DND-41 (cell line): ENCODE measurements at regions not wholly inside any gene's neighbourhood (a gene's known extent, or its start where the extent isn't known, plus 50 kb on each side); places are given as distances from the start of the nearest gene placed in this dataset.

Experiments
- ATAC-seq: fragments of 200-7000 bp; cut with Tn5 transposase; 3 replicates; pipeline ENCODE4 v1.9.1; 2021; ENCODE audit warnings: low read depth; ENCODE audit not compliant: insufficient read depth
- DNase-seq: peaks from one replicate; pipeline ENCODE4 v3.0.0-alpha.2; 2020
- H2AFZ ChIP-seq: 2 replicates; pipeline ENCODE4 v1.6.0; 2012; ENCODE audit warnings: low read depth, low read length
- H3K27ac ChIP-seq: 2 replicates; pipeline ENCODE4 v1.5.1; 2012; ENCODE audit warnings: low read length, inconsistent platforms
- H3K27me3 ChIP-seq: fragments of 200-600 bp; sonication (generic); 2 replicates; pipeline ENCODE4 v1.6.0; 2012; ENCODE audit warnings: low read length, mild to moderate bottlenecking, inconsistent platforms; ENCODE audit not compliant: insufficient read depth, poor library complexity
- H3K36me3 ChIP-seq: 2 replicates; pipeline ENCODE4 v1.5.1; 2012; ENCODE audit warnings: low read length, inconsistent platforms; ENCODE audit not compliant: insufficient read depth
- H3K4me1 ChIP-seq: 2 replicates; pipeline ENCODE4 v1.5.1; 2012; ENCODE audit warnings: mild to moderate bottlenecking, low read length; ENCODE audit not compliant: insufficient read depth
- H3K4me2 ChIP-seq: 2 replicates; pipeline ENCODE4 v1.6.0; 2012; ENCODE audit warnings: mild to moderate bottlenecking, moderate library complexity, low read length, inconsistent platforms; ENCODE audit not compliant: insufficient read depth
- H3K4me3 ChIP-seq, 2 experiments: fragments of 200-600 bp in 1 of 2; shearing (Covaris generic) in 1 of 2; 2 replicates each; pipeline ENCODE4 v1.5.1; 2012 to 2016; ENCODE audit warnings: inconsistent platforms in 2 of 2, low read length in 2 of 2, mild to moderate bottlenecking in 2 of 2, low read depth in 1 of 2, moderate library complexity in 1 of 2
- H3K79me2 ChIP-seq: 2 replicates; pipeline ENCODE4 v1.6.0; 2012; ENCODE audit warnings: low read length, inconsistent platforms; ENCODE audit not compliant: insufficient read depth
- H3K9ac ChIP-seq: 2 replicates; pipeline ENCODE4 v1.6.0; 2012; ENCODE audit warnings: low read depth, mild to moderate bottlenecking, inconsistent platforms, low read length, moderate library complexity
- H3K9me3 ChIP-seq: 2 replicates; pipeline ENCODE4 v1.5.1; 2012; ENCODE audit warnings: low read length, moderate library complexity, mild to moderate bottlenecking, inconsistent platforms; ENCODE audit not compliant: insufficient read depth, severe bottlenecking
- H4K20me1 ChIP-seq: 2 replicates; pipeline ENCODE4 v1.6.0; 2012; ENCODE audit warnings: low read length; ENCODE audit not compliant: insufficient read depth
- EZH2 ChIP-seq: IDR thresholded peaks from 3 replicates; pipeline ENCODE4 v1.6.1; 2012; ENCODE audit warnings: borderline replicate concordance, low read depth, mild to moderate bottlenecking, moderate library complexity, low read length, inconsistent platforms; ENCODE audit not compliant: severe bottlenecking
- TF ChIP-seq, protein P1 (sequence below): IDR thresholded peaks from 2 replicates; pipeline ENCODE4 v1.5.1; 2012; ENCODE audit warnings: borderline replicate concordance, low read length, moderate library complexity, mild to moderate bottlenecking; ENCODE audit not compliant: poor library complexity, severe bottlenecking; ENCODE audit errors: extremely low read depth

DNA sequence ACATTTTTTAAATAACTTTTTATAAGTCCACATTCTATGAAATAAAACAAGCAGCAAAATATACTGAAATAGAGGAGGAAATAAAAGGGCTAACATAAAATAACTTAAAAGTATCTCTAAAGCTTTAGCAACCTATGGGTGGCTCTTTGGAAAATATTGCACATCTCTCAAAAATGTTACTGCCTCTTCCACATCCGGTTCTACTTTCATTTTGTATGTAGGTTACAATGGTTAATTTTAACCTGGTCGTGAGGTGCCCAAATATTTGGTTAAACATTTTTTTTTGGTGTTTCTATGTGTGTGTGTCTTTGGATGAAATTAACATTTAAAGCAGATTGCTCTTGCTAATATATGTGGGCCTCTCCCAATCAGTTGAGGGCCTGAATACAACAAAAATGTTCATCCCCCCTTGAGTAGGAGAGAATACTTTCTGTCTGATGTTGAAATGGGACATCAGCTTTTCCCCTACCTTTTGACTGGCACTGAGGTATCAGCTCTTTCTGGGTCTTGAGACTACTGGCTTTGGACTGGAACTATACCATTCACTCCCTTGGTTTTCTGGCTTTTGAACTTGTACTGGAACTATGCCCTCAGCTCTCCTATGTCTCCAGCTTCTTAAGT lies 353.0 kb downstream of the ADAM29 start:
- H3K9me3 ChIP-seq: no peaks in the 10 kb centered on the region
- H3K4me1 ChIP-seq: no peaks in the 10 kb centered on the region
- H3K27ac ChIP-seq: no peak overlapping the region
- DNase-seq (no peak), ATAC-seq (no peak)
- H3K9ac ChIP-seq: no peak overlapping the region
- H3K4me2 ChIP-seq: no peak overlapping the region
- no peaks in the 10 kb centered on the region for H3K36me3 ChIP-seq
- H3K4me3 ChIP-seq: no peak overlapping the region
- TF ChIP-seq, protein P1, sequence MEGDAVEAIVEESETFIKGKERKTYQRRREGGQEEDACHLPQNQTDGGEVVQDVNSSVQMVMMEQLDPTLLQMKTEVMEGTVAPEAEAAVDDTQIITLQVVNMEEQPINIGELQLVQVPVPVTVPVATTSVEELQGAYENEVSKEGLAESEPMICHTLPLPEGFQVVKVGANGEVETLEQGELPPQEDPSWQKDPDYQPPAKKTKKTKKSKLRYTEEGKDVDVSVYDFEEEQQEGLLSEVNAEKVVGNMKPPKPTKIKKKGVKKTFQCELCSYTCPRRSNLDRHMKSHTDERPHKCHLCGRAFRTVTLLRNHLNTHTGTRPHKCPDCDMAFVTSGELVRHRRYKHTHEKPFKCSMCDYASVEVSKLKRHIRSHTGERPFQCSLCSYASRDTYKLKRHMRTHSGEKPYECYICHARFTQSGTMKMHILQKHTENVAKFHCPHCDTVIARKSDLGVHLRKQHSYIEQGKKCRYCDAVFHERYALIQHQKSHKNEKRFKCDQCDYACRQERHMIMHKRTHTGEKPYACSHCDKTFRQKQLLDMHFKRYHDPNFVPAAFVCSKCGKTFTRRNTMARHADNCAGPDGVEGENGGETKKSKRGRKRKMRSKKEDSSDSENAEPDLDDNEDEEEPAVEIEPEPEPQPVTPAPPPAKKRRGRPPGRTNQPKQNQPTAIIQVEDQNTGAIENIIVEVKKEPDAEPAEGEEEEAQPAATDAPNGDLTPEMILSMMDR: no peak
- no peak for TF ChIP-seq EZH2
- no peak overlapping the region for H2AFZ ChIP-seq
- H4K20me1 ChIP-seq: no peaks in the 10 kb centered on the region
- H3K27me3 ChIP-seq: no peaks in the 10 kb centered on the region
- H3K79me2 ChIP-seq: no peaks in the 10 kb centered on the region

DNA sequence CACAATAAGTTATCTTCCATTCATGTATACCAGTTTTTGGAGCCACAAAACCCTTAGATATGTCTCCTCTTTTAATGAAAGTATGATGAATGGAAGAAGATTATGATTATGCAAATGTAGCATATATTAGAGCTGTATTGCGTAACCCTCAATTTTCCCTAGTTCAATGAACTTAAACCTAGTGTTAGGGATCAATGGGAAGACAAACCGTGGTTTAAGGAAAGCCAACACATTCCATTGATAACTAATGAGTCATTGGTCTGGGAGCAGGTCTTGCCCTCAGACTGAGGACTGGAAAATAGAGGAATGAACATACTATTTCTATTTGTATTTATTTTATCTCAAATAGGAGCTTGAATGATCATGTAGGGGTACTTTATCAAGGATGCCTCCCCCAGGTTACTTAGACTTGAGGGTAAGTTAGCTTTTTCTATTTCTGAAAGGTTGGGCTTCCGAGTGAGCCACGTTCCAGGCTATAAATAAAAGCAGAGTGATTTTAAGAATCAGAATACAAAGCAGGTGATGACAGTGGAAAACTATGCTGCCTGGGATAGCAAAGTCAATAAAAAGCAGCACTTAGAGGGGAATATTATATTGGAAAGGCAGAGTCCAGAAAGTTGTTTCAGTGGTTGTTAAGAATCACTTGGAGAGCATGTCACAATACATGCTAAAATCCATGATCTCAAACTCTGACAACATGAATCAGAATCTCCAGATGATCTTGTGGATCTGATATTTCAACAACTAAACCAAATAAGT lies 356.0 kb downstream of the ADAM29 start:
- no peak overlapping the region for H3K9ac ChIP-seq
- no peak overlapping the region for H3K27ac ChIP-seq
- H3K27me3 ChIP-seq: no peaks in the 10 kb centered on the region
- no peaks in the 10 kb centered on the region for H3K79me2 ChIP-seq
- no peak for TF ChIP-seq EZH2
- TF ChIP-seq, protein P1: no peak
- no peak overlapping the region for H3K4me3 ChIP-seq
- no peaks in the 10 kb centered on the region for H3K36me3 ChIP-seq
- no peaks in the 10 kb centered on the region for H4K20me1 ChIP-seq
- H3K4me1 ChIP-seq: no peaks in the 10 kb centered on the region
- no peak overlapping the region for H3K4me2 ChIP-seq
- ATAC-seq: no peak
- H2AFZ ChIP-seq: no peak overlapping the region
- no peak for DNase-seq
- H3K9me3 ChIP-seq: no peaks in the 10 kb centered on the region

DNA sequence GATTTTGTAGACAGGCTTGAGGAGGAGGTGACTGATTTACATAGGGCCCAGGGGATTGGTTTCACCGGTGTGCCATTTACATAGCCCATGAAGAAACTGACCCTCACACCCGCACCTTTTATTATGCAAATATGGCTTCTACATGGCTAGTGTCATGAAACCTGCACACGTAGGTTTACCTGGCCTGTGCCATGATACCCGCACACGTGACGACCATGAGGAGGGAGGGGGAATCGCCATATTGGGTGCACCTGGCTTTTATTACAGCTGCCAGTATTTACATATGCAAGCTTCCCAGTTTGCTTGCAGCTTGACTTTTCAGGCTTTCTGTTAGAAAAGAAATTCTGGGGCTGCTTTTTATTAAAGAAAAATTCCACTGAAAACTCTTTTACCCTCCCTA lies 359.7 kb downstream of the ADAM29 start:
- Histone ChIP-seq H3K9me3 (no peaks in the 10 kb centered on the region), H3K27ac (no peak overlapping the region), H3K9ac (no peak overlapping the region), H3K4me1 (no peaks in the 10 kb centered on the region), H3K36me3 (no peaks in the 10 kb centered on the region), H3K4me3 (no peak overlapping the region), H3K27me3 (no peaks in the 10 kb centered on the region), H3K79me2 (no peaks in the 10 kb centered on the region), H2AFZ (no peak overlapping the region), H4K20me1 (no peaks in the 10 kb centered on the region), H3K4me2 (no peak overlapping the region)
- no peak for DNase-seq
- TF ChIP-seq, protein P1: no peak
- no peak for TF ChIP-seq EZH2
- no peak for ATAC-seq
